ENCODE measurements at regions not wholly inside any gene's neighbourhood (a gene's known extent, or its start where the extent isn't known, plus 50 kb on each side); places are given as distances from the start of the nearest gene placed in this dataset.

DNA sequence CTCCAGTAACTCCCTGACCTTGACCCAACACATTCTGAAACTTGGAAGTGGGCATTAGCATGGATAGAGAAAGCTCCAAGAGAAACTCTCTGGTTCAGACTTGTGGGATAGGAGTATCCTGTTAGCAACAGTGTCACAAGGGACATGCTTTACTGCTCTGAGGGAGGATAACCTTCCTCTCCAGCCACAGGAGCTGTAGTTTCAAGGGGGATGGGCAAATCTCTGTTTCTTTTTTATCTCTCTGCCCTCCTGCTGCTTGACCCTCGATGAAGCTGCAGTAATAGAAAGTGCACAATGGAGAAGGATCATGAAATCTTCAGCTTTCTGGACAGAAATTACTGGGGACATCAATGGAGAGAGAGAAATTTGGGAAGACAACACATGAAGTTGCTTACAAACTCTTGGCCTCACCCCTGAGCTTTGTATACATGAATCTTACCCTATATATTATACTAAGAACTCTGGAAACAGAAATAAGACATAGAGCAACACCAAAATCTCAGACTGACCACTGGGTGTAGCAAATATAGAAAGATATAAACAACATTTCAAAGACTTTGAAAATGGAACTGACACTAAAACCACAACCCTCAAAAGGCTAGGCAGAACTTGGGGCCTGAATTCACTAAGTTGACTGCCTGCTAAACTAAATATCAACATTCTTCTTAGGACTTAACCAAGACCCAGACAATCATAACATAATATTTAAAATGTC, 471.0 kb upstream of the MEF2C start:
- no peak overlapping the region for H3K27ac ChIP-seq
- TF ChIP-seq, protein P1, sequence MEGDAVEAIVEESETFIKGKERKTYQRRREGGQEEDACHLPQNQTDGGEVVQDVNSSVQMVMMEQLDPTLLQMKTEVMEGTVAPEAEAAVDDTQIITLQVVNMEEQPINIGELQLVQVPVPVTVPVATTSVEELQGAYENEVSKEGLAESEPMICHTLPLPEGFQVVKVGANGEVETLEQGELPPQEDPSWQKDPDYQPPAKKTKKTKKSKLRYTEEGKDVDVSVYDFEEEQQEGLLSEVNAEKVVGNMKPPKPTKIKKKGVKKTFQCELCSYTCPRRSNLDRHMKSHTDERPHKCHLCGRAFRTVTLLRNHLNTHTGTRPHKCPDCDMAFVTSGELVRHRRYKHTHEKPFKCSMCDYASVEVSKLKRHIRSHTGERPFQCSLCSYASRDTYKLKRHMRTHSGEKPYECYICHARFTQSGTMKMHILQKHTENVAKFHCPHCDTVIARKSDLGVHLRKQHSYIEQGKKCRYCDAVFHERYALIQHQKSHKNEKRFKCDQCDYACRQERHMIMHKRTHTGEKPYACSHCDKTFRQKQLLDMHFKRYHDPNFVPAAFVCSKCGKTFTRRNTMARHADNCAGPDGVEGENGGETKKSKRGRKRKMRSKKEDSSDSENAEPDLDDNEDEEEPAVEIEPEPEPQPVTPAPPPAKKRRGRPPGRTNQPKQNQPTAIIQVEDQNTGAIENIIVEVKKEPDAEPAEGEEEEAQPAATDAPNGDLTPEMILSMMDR (IDR thresholded peaks at IDR 0.05), result no peak
- TF ChIP-seq ZFX (IDR thresholded peaks at IDR 0.05; ENCODE audit: borderline replicate concordance), result no peak

DNA sequence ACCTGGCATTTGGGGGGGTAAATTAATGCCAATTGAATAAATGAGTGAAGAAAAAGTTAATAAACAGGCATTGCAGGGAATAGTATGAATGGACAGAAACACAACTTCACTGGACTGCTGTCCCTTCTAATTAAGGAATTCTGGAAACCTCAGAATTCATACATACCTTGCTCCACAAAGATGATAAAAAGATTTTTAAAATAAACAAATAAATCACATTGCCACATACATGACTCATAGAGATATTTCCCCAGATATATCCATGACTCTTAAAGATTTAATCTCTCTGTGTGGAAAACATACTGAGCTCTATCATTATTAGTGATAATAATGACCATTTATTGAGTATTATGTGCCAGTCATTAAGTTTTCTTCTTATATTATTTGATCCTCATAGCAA, 469.0 kb upstream of the MEF2C start:
- TF ChIP-seq, protein P1 (IDR thresholded peaks at IDR 0.05), result no peak
- TF ChIP-seq ZFX (IDR thresholded peaks at IDR 0.05; ENCODE audit: borderline replicate concordance), result no peak
- H3K27ac ChIP-seq, result no peak overlapping the region

DNA sequence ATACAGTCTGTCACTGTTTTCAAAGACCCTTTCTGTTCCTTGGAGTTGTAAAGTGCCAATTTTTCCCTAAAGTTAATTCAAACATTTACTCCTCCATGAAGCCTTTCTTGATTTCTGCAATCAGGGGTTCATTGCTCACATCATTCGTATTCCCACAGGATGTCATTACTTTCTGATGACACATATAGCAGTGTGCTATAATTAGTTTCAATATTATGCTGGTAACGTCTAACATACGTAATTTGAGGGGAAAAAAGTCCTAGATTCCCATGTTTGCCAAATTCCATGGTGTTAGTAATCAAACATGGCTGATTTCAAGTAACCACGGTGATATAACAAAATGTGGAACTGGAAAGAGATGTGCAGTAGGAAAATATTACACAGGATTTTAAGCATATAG, 468.2 kb upstream of the MEF2C start:
- no peak overlapping the region for H3K27ac ChIP-seq
- TF ChIP-seq ZFX (IDR thresholded peaks at IDR 0.05; ENCODE audit: borderline replicate concordance), result no peak
- TF ChIP-seq, protein P1 (IDR thresholded peaks at IDR 0.05), result no peak

DNA sequence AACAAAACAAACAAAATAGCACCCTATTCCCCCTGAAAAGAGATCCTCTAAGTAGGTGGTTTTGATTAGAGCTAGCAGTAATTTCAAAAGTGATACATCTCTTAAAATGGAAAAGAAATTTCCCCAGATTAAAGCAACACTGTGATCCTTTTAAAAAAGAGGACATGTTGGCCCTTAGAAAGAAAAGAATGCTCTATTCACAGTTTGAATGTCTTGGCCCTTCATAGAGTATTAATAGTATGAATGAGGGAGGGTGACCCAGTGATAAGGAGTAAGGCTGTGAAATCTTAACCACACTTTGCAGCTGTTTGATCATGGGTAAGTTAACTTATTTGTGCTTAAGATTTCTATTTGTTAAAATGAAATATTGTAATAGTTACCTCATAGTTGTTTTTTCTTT, 467.7 kb upstream of the MEF2C start:
- TF ChIP-seq, protein P1 (IDR thresholded peaks at IDR 0.05), result no peak
- TF ChIP-seq ZFX (IDR thresholded peaks at IDR 0.05; ENCODE audit: borderline replicate concordance), result no peak
- H3K27ac ChIP-seq, result no peak overlapping the region

DNA sequence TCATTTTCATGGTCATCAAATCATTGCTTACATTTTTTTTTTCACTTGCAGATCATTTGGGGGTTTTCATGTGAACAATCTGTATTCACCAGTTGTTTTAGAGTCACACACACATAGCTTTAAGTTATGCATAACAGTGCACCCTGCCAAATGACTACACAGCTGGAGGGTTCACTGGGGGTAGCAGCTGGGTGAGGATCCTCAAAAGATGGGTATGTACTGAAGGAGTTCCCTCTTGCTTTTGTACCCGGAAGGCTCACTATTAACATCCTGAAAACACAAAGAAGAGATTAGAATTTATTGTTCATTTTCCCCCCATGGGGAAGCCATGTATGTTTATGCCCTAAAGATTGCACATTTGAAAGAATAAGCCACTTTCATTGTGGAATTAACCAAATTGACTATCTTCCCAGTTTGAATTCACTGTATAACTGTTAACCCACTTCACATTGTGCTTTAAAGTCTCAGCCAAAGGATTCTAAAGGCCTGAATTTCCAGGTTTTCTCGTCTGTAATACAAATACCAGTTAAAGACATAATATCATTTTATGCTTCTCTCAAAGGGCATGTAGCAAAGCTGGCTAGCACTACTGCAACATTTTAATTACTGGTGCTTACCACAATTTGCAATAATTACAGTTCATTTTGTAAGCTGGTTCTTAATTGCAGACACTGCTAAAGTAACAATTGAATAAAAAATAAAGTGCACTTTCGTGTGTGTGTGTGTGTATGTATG, 466.4 kb upstream of the MEF2C start:
- H3K27ac ChIP-seq, result no peak overlapping the region
- TF ChIP-seq ZFX (IDR thresholded peaks at IDR 0.05; ENCODE audit: borderline replicate concordance), result no peak
- TF ChIP-seq, protein P1 (IDR thresholded peaks at IDR 0.05), result no peak

DNA sequence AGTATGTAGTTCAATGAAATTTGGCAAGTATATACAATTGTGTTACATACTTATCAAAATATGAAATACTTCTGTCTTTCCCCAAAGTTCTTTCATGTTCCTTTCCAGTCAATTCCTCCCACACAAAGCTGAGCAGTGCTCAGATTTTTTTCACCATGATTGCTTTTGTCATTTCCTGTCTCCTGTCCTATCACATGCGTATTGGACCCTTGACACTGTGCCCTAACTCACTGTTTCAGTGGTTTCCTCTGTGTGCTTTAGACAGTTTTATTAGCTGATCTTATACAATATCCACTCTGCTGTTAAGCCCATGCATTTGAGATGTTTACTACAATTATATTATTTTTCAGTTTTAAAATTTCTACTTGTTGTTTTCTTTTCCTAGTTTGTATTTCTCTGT, 463.6 kb upstream of the MEF2C start:
- TF ChIP-seq ZFX (IDR thresholded peaks at IDR 0.05; ENCODE audit: borderline replicate concordance), result no peak
- TF ChIP-seq, protein P1 (IDR thresholded peaks at IDR 0.05), result no peak

DNA sequence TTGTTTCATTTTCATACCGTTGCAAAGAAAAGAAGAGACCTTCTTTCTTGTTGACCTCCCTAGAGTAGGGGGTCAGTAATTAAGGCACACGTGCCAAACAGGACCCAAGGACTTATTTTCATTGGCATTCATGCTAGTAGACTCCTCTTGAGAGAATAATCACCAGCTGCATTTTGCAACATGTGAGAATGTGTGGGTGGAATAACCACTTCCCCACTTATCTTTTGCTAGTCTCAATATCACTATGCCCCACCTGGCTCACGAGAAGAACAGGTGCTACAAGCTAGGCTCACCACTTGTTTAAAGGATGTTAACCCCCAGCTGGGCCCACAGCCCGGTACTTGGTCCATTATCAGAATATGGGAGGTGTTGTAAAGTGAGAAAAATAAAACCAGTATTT, 460.7 kb upstream of the MEF2C start:
- TF ChIP-seq, protein P1 (IDR thresholded peaks at IDR 0.05), result no peak
- no peak for TF ChIP-seq ZFX (IDR thresholded peaks at IDR 0.05; ENCODE audit: borderline replicate concordance)
- H3K27ac ChIP-seq, result no peak overlapping the region

More for the DNA sequence above, 463.6 kb upstream of the MEF2C start:
- H3K27ac ChIP-seq, result no peak overlapping the region
